GM23338 (cell line): ENCODE measurements at regions not wholly inside any gene's neighbourhood (a gene's known extent, or its start where the extent isn't known, plus 50 kb on each side); places are given as distances from the start of the nearest gene placed in this dataset.

Experiments
- ATAC-seq: fragments of 200-7000 bp; cut with Tn5 transposase; 3 replicates; pipeline ENCODE4 v1.9.1; 2020
- DNase-seq: peaks from one replicate; pipeline ENCODE4 v3.0.0-alpha.2; 2015; ENCODE audit warnings: low spot score
- H2AFZ ChIP-seq: fragments of 200-600 bp; sonication (generic); 2 replicates; pipeline ENCODE4 v1.8.0; 2016; ENCODE audit warnings: antibody characterized with exemption, mild to moderate bottlenecking, moderate library complexity
- H3F3A ChIP-seq: fragments of 200-600 bp; sonication (generic); replicated peaks from 2 replicates; pipeline ENCODE4 v1.8.0; 2017; ENCODE audit warnings: antibody characterized with exemption, mixed run types, low read depth
- H3K27ac ChIP-seq: fragments of 200-600 bp; sonication (generic); 2 replicates; pipeline ENCODE4 v1.6.1; 2016; ENCODE audit warnings: low read depth
- H3K27me3 ChIP-seq: fragments of 200-600 bp; sonication (generic); 2 replicates; pipeline ENCODE4 v1.8.0; 2016; ENCODE audit warnings: mild to moderate bottlenecking, mixed run types, moderate library complexity; ENCODE audit not compliant: insufficient read depth
- H3K36me3 ChIP-seq: fragments of 200-600 bp; sonication (generic); 2 replicates; pipeline ENCODE4 v1.8.0; 2016; ENCODE audit warnings: mild to moderate bottlenecking; ENCODE audit not compliant: insufficient read depth
- H3K4me1 ChIP-seq: fragments of 200-600 bp; sonication (generic); 2 replicates; pipeline ENCODE4 v1.8.0; 2016; ENCODE audit warnings: mild to moderate bottlenecking, moderate library complexity; ENCODE audit not compliant: insufficient read depth
- H3K4me2 ChIP-seq: fragments of 200-600 bp; sonication (generic); 2 replicates; pipeline ENCODE4 v1.7.1; 2017; ENCODE audit warnings: mixed run types
- H3K4me3 ChIP-seq: fragments of 200-600 bp; sonication (generic); 2 replicates; pipeline ENCODE4 v1.6.1; 2016; ENCODE audit warnings: mixed run types
- H3K79me2 ChIP-seq: fragments of 200-600 bp; sonication (generic); replicated peaks from 2 replicates; pipeline ENCODE4 v1.8.0; 2017; ENCODE audit warnings: mild to moderate bottlenecking; ENCODE audit not compliant: insufficient read depth
- H3K9me2 ChIP-seq: fragments of 200-600 bp; sonication (generic); 2 replicates; pipeline ENCODE4 v1.8.0; 2017; ENCODE audit not compliant: insufficient read depth
- H4K20me1 ChIP-seq: fragments of 200-600 bp; sonication (generic); replicated peaks from 2 replicates; pipeline ENCODE4 v1.8.0; 2017; ENCODE audit warnings: mild to moderate bottlenecking; ENCODE audit not compliant: insufficient read depth
- H3K27ac Mint-ChIP-seq: 2 replicates; pipeline ENCODE4 v1.8.0; 2020; ENCODE audit warnings: inconsistent platforms, mild to moderate bottlenecking, moderate library complexity, mixed read lengths
- H3K27me3 Mint-ChIP-seq: 3 replicates; pipeline ENCODE4 v1.8.0; 2022; ENCODE audit warnings: low read depth, mild to moderate bottlenecking, moderate library complexity, mixed read lengths, inconsistent platforms; ENCODE audit not compliant: insufficient read depth, poor library complexity
- H3K36me3 Mint-ChIP-seq: 3 replicates; pipeline ENCODE4 v1.8.0; 2021; ENCODE audit warnings: low read depth, mild to moderate bottlenecking, inconsistent platforms, moderate library complexity, mixed read lengths
- H3K4me1 Mint-ChIP-seq: 3 replicates; pipeline ENCODE4 v1.8.0; 2020; ENCODE audit warnings: mild to moderate bottlenecking, inconsistent platforms, mixed read lengths
- H3K4me3 Mint-ChIP-seq: 3 replicates; pipeline ENCODE4 v1.8.0; 2021; ENCODE audit warnings: moderate library complexity, mild to moderate bottlenecking, inconsistent platforms, mixed read lengths
- H3K9me3 Mint-ChIP-seq: 3 replicates; pipeline ENCODE4 v1.8.0; 2020; ENCODE audit warnings: moderate library complexity, mild to moderate bottlenecking, inconsistent platforms, mixed read lengths
- CREB1 ChIP-seq: fragments of 250-450 bp; sonication (Bioruptor Pico); IDR thresholded peaks from 2 replicates; pipeline ENCODE4 v1.5.0; 2020; ENCODE audit warnings: low read depth, mild to moderate bottlenecking, moderate library complexity
- EZH2 ChIP-seq: fragments of 200-600 bp; sonication (generic); IDR thresholded peaks from one replicate; pipeline ENCODE4 v1.8.0; 2017; ENCODE audit warnings: antibody characterized with exemption, mild to moderate bottlenecking, low read depth; ENCODE audit not compliant: unreplicated experiment
- EZH2phosphoT487 ChIP-seq: fragments of 200-600 bp; sonication (generic); IDR thresholded peaks from one replicate; pipeline ENCODE4 v1.8.1; 2018; ENCODE audit warnings: antibody characterized with exemption; ENCODE audit not compliant: unreplicated experiment
- JUNB ChIP-seq: IDR thresholded peaks from one replicate; pipeline ENCODE4 v1.6.1; 2016; ENCODE audit warnings: antibody characterized with exemption; ENCODE audit not compliant: unreplicated experiment
- NANOG ChIP-seq: IDR thresholded peaks from 2 replicates; pipeline ENCODE4 v1.6.1; 2016; ENCODE audit warnings: antibody characterized with exemption, borderline replicate concordance
- POLR2AphosphoS5 ChIP-seq: IDR thresholded peaks from 2 replicates; pipeline ENCODE4 v1.6.1; 2016; ENCODE audit warnings: antibody characterized with exemption, low read depth
- REST ChIP-seq: IDR thresholded peaks from one replicate; pipeline ENCODE4 v1.6.1; 2018; ENCODE audit warnings: antibody characterized with exemption; ENCODE audit not compliant: unreplicated experiment
- STAT1 ChIP-seq: IDR thresholded peaks from one replicate; pipeline ENCODE4 v1.6.1; 2016; ENCODE audit warnings: antibody characterized with exemption; ENCODE audit not compliant: unreplicated experiment
- ZNF114 ChIP-seq: fragments of 250-450 bp; sonication (Bioruptor Pico); IDR thresholded peaks from 2 replicates; pipeline ENCODE4 v1.5.0; 2020; ENCODE audit warnings: mild to moderate bottlenecking, moderate library complexity
- ZNF331 ChIP-seq: fragments of 250-450 bp; sonication (Bioruptor Pico); IDR thresholded peaks from 2 replicates; pipeline ENCODE4 v1.5.0; 2020; ENCODE audit warnings: low read depth, mild to moderate bottlenecking, moderate library complexity
- ZNF462 ChIP-seq: fragments of 250-450 bp; sonication (Bioruptor Pico); IDR thresholded peaks from 2 replicates; pipeline ENCODE4 v1.5.0; 2020; ENCODE audit warnings: mild to moderate bottlenecking, moderate library complexity
- TF ChIP-seq, protein P1 (sequence below): IDR thresholded peaks from 2 replicates; pipeline ENCODE4 v1.6.1; 2016; ENCODE audit warnings: antibody characterized with exemption
- TF ChIP-seq, protein P2 (sequence below), 2 experiments: fragments of 200-600 bp in 1 of 2; sonication (generic) in 1 of 2; conservative IDR thresholded peaks; 2 replicates each; pipeline versions ENCODE4 v1.5.1 to v1.6.1; 2016 to 2017; ENCODE audit warnings: antibody characterized with exemption in 2 of 2, low read depth in 2 of 2, mild to moderate bottlenecking in 2 of 2, moderate library complexity in 1 of 2

DNA sequence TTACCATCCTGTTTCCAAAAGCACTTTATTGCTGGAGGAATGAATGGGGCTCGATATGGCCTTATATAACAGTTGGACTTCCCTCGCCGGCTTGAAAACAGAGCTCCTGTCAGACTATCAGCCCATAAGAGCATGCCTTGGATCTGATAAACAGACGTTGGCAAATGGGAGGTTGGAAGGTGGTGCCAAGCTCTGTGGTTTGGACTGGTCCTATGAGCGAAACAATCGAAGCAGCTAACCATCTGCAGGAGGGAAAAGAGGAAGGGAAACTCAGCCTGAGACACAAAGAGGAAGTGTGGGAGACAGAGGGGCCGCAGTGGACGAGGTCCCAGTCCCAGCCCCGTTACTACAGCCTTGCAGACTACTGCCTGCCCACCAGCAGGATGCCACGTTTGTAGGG, 92.9 kb downstream of the TFAP2C start:
- H3F3A ChIP-seq = no peaks in the 10 kb centered on the region
- no peaks in the 10 kb centered on the region for H3K36me3 ChIP-seq
- Mint-ChIP-seq H3K4me1 (peaks cover 5% of the 10 kb centered on the region; the same call in 1 of the 3 replicates), H3K4me3 (no peak overlapping the region), H3K27ac (no peak overlapping the region), H3K27me3 (no peaks in the 10 kb centered on the region), H3K36me3 (no peaks in the 10 kb centered on the region), H3K9me3 (no peaks in the 10 kb centered on the region)
- H3K9me2 ChIP-seq = no peaks in the 10 kb centered on the region
- DNase-seq (no peak), ATAC-seq (no peak)
- H2AFZ ChIP-seq = 0 out of 2 replicates have a peak overlapping the region, but pooled peaks have one; percentile 43
- TF ChIP-seq, protein P1, sequence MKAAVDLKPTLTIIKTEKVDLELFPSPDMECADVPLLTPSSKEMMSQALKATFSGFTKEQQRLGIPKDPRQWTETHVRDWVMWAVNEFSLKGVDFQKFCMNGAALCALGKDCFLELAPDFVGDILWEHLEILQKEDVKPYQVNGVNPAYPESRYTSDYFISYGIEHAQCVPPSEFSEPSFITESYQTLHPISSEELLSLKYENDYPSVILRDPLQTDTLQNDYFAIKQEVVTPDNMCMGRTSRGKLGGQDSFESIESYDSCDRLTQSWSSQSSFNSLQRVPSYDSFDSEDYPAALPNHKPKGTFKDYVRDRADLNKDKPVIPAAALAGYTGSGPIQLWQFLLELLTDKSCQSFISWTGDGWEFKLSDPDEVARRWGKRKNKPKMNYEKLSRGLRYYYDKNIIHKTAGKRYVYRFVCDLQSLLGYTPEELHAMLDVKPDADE = no peak
- TF ChIP-seq POLR2AphosphoS5 = no peak
- no peak for TF ChIP-seq EZH2
- TF ChIP-seq STAT1 = no peak
- TF ChIP-seq CREB1 (CRISPR knock-in tag) = no peak
- no peak for TF ChIP-seq REST
- no peak for TF ChIP-seq NANOG
- TF ChIP-seq EZH2phosphoT487 = no peak
- no peak for TF ChIP-seq ZNF331 (CRISPR knock-in tag)
- TF ChIP-seq, protein P2, sequence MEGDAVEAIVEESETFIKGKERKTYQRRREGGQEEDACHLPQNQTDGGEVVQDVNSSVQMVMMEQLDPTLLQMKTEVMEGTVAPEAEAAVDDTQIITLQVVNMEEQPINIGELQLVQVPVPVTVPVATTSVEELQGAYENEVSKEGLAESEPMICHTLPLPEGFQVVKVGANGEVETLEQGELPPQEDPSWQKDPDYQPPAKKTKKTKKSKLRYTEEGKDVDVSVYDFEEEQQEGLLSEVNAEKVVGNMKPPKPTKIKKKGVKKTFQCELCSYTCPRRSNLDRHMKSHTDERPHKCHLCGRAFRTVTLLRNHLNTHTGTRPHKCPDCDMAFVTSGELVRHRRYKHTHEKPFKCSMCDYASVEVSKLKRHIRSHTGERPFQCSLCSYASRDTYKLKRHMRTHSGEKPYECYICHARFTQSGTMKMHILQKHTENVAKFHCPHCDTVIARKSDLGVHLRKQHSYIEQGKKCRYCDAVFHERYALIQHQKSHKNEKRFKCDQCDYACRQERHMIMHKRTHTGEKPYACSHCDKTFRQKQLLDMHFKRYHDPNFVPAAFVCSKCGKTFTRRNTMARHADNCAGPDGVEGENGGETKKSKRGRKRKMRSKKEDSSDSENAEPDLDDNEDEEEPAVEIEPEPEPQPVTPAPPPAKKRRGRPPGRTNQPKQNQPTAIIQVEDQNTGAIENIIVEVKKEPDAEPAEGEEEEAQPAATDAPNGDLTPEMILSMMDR (conservative IDR thresholded peaks at IDR 0.05; ENCODE audit: low read depth in 2 of 2) = no peak
- TF ChIP-seq JUNB = no peak
- no peak for TF ChIP-seq ZNF114 (CRISPR knock-in tag)
- TF ChIP-seq ZNF462 (CRISPR knock-in tag) = no peak
- H3K4me2 ChIP-seq = no peak overlapping the region
- H3K27me3 ChIP-seq = no peaks in the 10 kb centered on the region
- H3K27ac ChIP-seq = no peak overlapping the region
- H3K4me3 ChIP-seq = no peak overlapping the region
- no peaks in the 10 kb centered on the region for H3K4me1 ChIP-seq
- no peaks in the 10 kb centered on the region for H4K20me1 ChIP-seq
- H3K79me2 ChIP-seq = no peaks in the 10 kb centered on the region
